GM18517 (cell line): ENCODE measurements at regions not wholly inside any gene's neighbourhood (a gene's known extent, or its start where the extent isn't known, plus 50 kb on each side); places are given as distances from the start of the nearest gene placed in this dataset.
A peak's percentile ranks its signal among the peaks of the same experiment; 100 is the strongest.
"Not testable (repeated sequence)": the region's sequence is repeated elsewhere in the genome, so short reads cannot be mapped to it uniquely, and the experiment has no call there.

Experiments
- ATAC-seq: cut with Tn5 transposase; IDR thresholded peaks from one replicate; pipeline ENCODE4 v1.9.1; 2021; ENCODE audit warnings: mild to moderate bottlenecking, moderate library complexity; ENCODE audit not compliant: unreplicated experiment

DNA sequence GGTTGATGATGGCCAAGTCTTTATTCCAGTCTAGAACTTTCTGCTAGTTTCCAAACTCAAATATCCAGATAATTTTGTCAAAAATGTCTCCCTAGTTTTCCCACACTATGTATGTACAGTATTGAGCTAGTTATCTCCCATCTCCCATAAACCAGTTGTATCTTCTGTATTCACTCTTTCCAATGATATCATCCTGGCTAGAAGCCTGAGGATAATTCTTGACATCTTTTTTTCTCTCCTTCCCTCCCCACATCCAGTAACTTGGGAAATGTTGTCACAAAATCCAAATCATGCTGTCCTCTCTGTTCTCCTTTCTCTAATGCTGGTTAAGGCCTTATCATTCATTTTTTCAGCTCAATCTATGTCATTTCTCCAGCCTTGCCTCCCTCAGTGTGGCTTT, 553.8 kb upstream of the FANCL start:
- ATAC-seq: no peak

DNA sequence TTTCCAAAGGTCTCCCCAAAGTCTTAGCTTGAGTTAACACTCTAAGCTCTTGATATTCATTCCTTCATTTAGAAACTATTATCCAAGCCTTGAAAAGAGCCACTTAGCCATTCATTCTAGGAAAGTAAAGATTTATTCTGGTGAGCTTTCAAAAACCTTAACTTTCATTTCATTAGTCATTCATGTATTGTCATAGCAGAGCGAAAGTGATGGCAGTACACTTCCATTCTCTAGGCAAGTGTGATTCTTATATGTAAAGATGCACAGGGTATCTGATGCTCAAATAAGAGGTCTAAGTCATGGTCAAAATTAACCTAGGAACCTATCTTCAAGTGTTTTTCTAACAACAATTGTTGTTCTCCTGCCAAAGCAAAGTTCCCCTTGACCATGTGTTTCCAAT, 553.0 kb upstream of the FANCL start:
- no peak for ATAC-seq

DNA sequence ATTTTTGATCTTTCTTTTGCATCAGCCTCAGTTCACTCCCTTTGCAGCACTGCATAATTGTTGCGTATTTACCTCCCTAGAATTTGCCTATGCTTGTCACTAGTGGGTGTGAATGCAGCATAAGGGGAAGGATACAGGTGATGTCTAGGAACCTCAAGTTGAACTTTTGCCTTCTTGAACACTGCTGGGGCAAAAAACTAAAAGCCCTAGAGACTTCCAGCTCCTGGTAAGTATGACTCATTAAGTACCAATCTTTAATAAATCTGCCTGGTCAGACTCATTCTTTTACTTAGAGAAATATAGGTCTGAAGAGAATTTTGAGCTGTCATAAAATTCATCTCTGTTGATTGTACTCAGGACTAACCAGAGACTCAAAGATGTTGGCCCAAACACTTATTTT, 547.3 kb upstream of the FANCL start:
- ATAC-seq: no peak

DNA sequence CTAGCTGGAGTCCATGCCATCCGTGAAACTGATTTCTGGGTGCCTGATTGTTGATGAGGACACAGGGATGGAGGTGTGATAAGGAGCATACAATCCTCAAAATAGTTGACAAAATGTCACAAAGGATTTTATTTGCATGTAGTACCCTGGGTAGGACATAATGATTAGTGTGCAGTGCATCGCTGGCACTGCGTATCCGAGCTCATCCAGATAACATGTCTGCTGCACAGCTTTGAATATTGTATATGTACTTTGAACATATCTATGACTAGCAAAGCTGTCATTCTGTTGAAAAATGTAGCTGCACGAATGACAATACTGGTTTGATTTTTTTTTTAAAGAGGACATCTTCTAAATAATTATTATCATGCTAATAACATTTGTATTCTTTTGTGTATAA, 529.7 kb upstream of the FANCL start:
- ATAC-seq: no peak

DNA sequence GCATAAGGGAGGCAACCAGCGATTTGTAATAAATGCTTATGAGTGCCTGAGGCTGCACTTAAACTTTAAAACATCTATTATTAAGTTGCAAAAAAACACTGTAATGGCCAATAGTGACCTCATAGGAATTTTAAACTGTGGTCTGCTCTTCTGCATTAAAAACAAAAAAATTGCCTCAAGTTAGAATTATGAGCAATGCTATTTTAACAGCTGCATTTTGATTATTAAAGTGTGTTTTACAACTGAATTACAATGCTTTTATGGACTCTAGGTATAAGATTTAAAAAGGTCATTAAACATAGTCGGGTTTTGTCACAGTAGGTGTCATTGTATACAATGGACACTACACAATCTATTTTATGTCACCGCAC, 528.7 kb upstream of the FANCL start:
- ATAC-seq: no peak

DNA sequence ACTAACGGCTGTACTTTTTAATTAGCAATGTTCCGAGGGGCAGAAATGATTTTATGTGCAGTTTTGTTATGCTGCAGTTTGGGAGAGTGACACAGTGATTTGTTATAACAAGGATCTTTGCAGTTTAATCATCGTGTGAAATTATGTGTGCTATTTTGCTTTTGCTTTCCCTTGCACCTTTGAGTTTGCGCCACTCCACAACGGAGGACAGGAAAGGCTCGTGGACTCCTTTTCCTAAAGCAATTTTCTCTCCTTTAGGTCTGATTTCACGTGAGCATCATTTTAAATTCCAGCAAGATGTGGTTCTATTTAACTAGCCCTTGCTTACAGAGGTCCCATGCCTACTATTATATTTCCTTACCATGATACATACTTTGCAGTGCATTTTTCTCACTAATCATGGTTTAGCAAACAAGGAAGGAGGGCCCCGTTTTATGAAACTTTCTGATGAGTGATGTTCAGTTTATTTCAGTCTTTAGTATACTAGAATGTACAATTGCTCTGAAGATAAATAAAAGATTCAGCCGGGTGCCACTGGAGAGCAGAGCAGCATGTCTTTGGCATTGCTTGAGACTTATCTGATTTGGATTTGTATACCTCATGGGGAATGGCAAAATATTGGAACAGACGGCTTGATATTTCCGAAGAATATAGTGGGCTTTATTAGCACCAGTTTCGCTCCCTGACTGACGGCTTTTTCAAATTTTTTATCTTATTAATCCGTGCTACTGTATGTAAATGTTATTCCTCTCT, 528.2 kb upstream of the FANCL start:
- no peak for ATAC-seq

DNA sequence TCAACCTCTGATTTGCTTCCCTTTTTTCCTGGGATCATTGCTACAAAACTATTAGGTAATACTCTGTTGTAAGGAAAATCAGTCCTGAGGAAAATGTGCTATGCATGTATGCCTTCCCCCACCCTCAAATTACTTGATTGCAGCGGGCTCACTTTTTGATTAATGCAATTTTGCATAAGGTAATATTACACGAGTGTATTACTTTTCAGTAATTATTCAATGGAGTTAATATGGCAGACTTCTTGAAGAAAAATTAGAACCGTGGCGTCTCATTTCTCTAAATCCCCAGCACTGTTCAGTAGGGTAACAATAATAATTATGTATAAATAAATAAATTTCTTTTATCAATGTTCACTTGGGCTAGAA, 527.6 kb upstream of the FANCL start:
- ATAC-seq: no peak

DNA sequence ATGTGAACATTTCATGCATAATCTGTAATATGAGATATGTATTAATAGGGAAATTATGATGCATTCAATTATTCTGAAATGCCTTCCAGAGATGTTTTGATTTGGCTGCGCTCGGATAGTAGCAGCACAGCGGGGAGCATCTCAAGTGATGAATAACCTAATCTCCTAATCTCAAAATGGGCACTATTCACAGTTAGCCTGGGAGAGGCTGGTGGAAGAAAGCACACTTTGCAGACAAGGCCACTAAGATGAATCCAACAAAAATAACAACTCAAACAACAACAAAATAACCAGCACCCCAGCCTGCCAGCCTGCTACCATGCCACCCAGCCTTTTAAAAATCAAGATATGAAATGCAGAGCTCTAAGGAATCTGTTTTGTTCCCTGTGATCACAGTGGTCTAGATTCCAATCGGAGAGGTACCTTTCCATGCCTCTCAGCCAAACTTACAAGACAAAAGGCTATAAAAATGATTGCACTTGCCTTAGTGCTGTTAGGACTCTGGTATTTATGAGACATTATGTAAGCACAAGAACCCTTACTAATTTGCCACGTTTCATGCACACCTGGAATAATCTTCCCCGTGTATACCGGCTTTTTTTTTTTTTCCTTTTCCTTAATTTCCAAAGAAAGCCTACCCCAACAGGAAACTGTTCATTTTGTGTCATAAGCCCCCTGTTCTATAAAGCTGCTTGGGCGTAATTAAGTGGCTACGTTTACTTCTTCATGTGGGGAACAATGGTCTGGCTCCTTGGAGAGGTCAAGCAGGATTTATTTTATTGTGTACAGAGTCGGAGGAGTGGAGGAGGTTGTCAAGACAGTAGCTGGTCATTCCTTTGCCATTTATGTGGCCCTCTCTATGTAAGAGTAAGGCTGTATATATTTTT, 526.9 kb upstream of the FANCL start:
- no peak for ATAC-seq

DNA sequence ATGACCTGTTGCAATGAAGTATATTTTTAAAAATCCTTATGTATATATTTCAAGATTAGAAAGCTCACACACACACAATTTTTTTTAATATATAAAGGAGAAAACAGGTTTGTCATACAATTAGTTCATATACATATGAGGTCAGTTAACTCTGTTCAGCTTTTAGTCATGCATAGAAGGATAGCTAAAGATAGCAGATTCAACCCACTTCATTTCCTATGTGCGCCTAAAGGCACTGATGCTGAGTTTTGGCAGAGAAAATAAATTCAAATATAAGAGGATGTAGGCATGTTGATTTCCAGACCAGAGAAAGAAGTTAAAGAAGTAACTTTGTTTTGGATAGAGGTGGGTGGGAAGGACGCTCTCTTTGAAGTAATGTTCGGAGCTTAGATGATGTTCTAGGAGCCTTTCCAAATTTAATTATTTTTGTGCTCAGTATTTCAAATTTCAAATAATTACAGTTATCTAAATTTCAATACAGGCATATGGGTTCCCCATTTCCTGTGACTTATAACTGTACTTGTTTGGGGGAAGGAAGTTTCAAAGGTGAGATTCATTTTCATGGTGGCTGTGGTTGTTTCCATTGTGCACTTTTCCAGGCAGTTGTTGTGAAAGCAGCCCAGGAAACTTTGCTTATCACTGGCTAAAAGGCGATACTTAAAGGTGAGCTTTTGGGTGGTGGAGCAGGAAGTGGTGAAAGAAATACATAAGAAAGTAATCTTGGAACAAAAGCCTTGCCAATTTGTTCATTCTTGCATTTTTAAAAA, 523.4 kb upstream of the FANCL start:
- ATAC-seq: no peak

DNA sequence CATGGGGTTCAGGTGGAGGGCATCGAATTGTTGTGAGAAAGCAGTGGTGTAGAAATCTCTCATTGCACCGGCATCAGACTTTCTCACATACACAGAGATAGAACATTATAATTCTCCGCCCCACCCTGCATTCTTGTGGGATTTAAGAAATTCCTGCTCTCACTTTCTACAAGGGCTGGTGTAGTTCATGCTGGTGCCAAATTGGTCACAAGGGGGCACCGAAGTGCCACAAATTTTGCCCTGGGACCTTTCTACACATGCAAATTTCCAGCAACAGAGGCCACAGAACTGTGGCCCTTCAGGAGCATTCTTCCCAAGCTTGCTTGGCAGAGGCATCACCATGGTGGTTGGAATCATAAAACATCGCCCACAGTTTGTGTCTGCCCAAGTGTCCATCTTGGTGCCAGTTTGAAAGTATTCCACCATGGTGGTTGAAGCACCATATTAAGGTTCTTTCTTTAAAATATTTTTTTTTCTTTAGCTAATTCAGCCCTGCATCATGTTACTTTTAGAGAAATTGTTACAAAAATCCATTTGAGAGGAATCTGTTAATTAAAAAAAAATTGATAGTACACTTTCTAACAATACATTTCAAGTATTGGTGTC, 521.2 kb upstream of the FANCL start:
- ATAC-seq: peak; percentile 75

DNA sequence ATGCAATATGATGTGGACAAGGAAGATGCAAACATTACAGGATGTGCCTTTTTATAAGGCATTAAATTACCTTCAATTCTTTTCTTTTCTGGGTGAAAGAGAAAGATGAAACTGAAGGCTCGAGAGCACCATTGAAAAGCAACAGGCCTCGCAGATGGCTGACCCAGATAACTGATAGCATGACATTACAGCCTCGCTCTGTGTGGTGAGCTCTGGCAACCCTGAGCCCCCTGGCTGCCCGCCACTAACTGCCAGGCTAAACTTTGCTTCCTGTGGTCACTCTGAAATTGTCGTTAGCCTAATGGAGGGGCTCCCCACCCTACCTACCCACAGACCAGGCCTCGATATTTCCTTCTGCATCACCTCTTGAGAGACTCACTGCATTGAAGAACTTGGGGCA, 516.8 kb upstream of the FANCL start:
- no peak for ATAC-seq

DNA sequence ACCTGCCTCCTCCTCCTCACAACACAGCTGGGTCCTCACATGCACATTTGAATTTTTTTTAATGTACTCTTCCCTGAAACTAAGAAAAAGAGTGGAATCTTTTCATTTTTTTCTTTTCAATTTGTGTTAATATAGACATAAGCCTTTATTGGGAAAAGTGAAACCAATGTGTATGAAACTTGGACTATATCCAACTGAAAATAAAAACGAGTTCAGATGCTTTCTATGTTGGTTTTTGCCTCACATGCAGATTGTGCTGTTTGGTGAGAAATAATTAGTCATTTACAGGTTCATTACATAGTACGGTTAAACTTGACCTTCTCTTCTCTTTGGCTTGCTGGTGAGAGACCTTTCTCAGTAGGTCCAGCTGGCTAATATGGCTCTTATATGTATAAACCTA, 515.2 kb upstream of the FANCL start:
- no peak for ATAC-seq

DNA sequence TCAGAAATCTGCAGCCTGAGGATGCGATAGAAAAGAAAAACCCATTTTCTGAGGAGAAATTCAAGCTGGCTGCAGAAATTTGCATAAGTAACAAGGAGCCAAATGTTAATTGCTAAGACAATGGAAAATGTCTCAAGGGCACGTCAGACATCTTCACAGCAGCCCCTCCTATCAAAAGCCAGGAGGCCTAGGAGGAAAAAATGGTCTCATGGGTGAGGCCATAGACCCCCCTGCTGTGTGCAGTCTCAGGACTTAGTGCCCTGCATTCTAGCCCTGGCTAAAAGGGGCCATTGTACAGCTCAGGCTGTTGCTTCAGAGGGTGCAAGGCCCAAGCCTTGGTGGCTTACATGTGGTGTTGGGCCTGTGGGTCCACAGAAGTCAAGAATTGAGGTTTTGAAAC, 511.4 kb upstream of the FANCL start:
- ATAC-seq: not testable (repeated sequence)

DNA sequence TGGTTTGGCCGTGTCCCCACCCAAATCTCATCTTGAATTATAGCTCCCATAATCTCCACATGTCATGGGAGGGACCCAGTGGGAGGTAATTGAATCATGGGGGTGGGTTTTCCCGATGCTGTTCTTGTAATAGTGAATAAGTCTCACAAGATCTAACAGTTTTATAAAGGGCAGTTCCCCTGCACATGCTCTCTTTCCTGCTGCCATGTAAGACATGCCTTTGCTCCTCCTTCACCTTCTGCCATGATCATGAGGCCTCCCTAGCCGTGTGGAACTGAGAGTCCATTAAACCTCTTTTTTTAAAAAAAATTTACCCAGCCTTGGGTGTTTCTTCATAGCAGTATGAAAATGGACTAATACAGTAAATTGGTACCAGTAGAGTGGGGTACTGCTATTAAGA, 510.6 kb upstream of the FANCL start:
- not testable (repeated sequence) for ATAC-seq

DNA sequence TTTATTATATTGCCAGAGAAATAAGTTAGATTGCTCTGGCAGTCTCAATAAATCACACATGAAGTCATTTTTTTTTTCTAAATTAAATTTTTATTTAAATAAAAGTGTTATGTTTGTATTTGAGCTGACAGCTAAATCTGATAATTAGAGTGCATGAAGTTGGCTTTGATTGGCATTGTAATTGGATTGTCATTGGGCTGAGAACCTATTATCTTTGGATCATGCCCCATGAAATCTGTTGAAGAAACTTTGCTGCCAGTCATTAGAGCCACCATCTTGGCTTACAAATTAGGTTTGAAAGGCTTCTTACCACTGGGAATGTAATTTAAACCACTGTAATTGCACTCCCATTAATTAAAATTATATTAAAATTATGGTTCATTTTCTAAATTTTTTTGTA, 507.9 kb upstream of the FANCL start:
- ATAC-seq: no peak

DNA sequence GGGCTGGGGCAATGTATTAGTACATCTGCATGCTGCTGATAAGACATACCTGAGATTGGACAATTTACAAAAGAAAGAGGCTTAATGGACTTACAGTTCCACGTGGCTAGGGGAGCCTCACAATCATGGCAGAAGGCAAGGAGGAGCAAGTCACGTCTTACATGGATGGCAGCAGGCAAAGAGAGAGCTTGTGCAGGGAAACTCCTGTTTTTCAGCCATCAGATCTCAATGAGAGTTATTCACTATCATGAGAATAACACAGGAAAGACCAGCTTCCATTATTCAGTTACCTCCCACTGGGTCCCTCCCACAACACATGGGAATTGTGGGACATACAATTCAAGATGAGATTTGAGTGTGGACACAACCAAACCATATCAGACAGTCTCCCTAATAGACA, 504.2 kb upstream of the FANCL start:
- not testable (repeated sequence) for ATAC-seq

DNA sequence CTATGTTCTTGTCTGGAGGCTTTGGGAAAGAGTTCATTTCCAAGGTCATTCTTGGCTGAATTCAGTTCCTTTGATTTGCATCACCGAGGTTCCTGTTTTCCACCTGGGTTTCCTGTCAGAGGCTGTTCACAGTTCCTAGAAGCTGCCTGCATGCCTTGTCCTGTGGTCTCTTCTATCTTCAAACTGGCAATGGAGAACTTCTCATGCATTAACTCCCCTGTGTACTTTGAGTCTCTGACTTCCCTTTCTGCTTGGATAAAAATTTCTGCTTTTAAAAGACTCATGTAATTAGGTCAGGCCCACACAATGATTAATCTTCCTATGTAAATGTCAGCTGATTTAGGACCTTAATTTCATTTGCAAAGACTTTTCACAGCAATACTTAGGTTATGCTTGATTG, 499.3 kb upstream of the FANCL start:
- ATAC-seq: no peak

DNA sequence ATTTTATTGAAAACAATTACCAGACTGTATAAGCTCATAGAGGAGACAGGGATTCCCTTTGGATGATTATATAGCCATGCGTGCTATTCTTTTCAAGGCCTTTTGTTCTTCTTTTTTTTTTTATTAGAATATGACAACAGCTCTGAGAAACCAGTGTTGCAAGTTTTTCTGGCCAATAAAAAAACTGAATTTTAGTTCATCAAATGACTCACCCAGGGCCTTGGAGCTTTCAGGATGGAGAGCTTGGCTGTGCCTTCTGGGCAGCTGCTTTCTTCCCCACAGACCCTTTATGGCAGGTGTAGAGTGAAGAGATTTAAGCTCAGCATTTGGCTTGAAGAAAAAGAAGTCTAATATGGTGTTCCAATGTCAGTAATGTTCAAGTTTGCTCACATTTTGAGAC, 497.9 kb upstream of the FANCL start:
- no peak for ATAC-seq

DNA sequence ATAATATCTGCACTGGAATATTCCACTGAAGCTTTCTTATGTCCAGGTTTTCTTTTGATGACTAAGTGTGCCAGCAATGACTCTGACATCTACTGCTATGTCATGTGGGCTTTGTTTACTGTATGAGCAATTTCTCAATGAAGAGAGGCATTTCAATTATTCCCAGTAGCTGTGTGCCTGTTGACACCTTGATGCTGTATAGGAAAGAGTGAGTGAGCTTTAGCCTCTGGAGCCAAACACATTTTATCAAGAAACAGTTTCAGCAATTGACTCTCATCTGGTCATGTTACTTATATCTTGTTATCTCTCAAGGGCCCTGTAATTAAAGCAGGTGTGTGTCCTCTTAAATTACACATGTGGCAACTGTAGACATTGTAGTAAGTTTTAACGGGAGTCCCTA, 493.2 kb upstream of the FANCL start:
- ATAC-seq: no peak

DNA sequence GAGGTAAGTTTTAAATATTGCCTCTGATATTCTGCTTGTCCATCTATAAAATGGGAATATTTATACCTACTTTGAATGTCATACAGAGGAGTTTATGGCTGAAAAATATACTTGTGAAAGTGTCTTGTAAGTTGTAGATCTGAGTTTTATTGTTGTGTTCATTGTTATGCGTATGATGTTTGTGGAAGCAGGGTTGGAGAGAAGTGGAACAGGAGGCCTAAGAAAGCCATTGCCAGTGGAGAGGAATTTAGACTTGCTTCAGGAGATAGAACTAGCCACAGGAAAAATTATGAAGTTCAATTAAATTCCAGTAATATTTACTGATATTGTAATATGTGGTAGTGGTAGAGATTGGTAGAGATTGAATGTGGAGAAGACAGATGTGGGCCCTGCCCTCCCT, 491.9 kb upstream of the FANCL start:
- ATAC-seq: no peak

DNA sequence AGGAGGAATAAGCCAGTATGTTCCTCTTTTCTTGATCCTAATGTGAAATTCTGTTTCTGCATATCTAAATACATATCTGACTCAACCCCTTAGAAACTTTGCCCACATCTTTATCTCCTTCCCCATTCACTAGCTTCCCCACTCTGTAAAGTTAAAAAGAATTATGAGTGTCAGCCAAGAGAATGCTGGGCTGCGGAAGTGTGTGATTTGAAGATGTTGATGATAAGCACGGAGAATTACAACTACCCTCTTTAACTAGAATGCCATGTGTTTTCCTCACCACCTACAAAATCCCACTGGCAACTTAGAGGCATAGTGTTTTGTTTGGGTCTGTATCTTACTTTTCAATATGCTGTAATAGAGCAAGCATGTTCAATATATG, 490.4 kb upstream of the FANCL start:
- no peak for ATAC-seq
